C4-2B (cell line): ENCODE measurements at regions not wholly inside any gene's neighbourhood (a gene's known extent, or its start where the extent isn't known, plus 50 kb on each side); places are given as distances from the start of the nearest gene placed in this dataset.

Experiments
- ZFX ChIP-seq: fragments of 450-650 bp; IDR thresholded peaks from 2 replicates; pipeline ENCODE4 v1.6.1; 2017
- TF ChIP-seq, protein P1 (sequence below): fragments of 450-650 bp; conservative IDR thresholded peaks from 2 replicates; pipeline ENCODE4 v1.5.1; 2017; ENCODE audit warnings: mild to moderate bottlenecking

DNA sequence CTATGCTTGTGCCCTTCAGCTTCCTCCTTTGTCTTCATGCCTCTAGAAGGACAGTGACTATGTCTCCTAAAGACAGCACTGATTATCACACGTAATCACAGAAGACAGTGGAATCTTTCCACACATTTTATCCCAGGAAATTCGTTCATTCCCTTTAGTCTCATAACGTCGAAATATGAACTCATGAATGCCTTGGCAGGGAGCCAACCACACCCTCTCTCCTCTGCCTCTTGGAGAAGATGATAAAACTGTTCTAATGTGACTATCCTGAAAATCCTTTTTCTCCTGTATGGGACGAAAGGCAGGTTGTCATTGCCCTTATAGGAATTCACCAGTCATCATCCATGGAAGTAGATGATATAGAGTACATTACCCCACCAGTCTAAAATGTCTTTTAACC is 726.6 kb upstream of the FANCL start:
- TF ChIP-seq, protein P1, sequence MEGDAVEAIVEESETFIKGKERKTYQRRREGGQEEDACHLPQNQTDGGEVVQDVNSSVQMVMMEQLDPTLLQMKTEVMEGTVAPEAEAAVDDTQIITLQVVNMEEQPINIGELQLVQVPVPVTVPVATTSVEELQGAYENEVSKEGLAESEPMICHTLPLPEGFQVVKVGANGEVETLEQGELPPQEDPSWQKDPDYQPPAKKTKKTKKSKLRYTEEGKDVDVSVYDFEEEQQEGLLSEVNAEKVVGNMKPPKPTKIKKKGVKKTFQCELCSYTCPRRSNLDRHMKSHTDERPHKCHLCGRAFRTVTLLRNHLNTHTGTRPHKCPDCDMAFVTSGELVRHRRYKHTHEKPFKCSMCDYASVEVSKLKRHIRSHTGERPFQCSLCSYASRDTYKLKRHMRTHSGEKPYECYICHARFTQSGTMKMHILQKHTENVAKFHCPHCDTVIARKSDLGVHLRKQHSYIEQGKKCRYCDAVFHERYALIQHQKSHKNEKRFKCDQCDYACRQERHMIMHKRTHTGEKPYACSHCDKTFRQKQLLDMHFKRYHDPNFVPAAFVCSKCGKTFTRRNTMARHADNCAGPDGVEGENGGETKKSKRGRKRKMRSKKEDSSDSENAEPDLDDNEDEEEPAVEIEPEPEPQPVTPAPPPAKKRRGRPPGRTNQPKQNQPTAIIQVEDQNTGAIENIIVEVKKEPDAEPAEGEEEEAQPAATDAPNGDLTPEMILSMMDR = no peak
- no peak for TF ChIP-seq ZFX
